Lung microvascular endothelial cell (primary cell): ENCODE measurements at regions not wholly inside any gene's neighbourhood (a gene's known extent, or its start where the extent isn't known, plus 50 kb on each side); places are given as distances from the start of the nearest gene placed in this dataset.
"Not testable (repeated sequence)": the region's sequence is repeated elsewhere in the genome, so short reads cannot be mapped to it uniquely, and the experiment has no call there.

Experiments used
- DNase-seq, 2 donors: peaks; one replicate each; pipeline versions ENCODE4 v3.0.0 to v3.0.0-alpha.2; 2010; ENCODE audit warnings: low read depth in 2 of 2

DNA sequence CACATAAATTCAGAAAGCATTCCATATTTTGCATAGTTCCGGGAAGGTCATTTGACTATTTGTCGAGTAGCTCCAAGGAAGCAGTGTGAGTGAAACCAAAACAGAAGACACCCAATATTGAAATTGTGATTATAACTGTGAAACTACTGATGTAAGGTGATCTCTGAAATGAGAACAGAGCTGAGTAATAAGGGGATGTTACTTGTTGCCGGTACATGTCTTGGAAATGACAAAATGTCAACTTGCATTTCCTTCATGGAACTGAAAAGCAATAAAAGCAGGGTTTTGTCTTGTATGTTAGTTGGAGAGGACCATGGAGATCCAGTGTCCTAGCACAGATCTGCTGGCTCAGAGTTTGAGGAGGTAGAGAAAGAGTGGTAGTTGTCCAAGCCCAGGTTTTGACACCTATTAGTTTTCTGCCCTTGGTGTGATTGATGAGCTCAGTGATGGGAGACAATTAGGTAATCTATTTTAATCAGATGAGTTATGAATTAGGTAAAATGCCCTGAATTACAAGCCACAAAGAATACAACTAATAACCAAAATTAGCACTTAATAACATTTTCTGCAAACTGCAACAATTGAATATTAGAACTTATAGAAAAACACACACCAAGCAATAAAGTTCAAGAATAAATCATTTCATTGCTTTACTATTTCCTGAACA is 58.7 kb upstream of the ZNF519 start:
- DNase-seq: not testable (repeated sequence)

DNA sequence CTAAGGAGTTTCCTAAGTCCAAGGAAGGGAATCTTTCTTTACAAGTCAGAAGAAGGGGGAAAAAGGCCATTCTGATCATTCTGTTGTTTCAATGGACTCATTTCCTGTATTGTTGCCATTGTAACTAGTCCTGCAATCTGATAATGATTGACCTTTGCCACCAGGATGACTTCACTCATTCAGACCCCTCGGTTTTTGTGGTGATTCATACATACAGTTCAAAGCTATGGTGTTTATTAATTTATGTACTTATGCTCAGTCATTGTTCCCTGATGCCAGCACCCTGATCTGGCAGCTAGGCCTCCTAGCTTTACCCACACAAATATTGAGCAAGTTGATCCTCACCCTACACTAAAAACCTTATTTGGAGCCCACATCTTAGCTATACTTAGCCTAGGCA is 57.6 kb upstream of the ZNF519 start:
- peak; percentile 11 to 84 for DNase-seq

DNA sequence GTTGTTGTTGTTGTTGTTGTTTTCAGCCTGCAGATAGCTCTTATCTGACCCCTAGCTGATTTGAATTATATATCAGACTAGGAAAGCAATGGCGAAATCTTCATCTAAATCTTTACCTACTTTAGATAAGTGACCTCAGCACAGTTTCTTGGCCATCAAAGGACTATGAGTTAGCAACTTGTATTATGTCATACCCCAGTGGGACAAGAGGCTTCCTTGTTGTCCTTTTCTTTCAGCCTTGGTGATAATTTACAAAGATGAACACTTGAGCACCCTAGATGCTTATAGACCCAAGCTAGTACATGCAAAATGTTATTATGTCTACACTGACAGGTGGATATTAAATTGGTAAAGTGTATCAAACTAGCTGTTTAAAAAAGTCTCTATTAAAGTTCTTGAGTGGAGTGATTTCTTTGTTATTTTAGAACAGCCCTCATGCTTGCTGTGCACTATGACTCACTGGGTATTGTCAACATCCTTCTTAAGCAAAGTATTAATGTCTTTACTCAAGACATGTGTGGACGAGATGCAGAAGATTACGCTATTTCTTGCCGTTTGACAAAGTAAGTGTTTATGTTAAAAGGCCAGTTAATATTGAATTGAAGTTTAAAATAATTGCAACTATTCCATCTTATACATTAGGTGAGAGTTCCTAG is 56.6 kb upstream of the ZNF519 start:
- peak in 1 of 2 donors; percentile 69 for DNase-seq
